ENCODE measurements at regions not wholly inside any gene's neighbourhood (a gene's known extent, or its start where the extent isn't known, plus 50 kb on each side); places are given as distances from the start of the nearest gene placed in this dataset.

GRCh38 chr5:106020894-106021293 is 1649.8 kb downstream of the EFNA5 start:
- dilution Hi-C loops (cut with HindIII; ENCODE audit: low sequenced_read_pairs, unreplicated experiment), result no loop called here

More at GRCh38 chr5:106020894-106021293, 1649.8 kb downstream of the EFNA5 start:
- CTCF ChIA-PET, result no interaction called here
- intact Hi-C loops (cut with micrococcal nuclease) (no loop called here), in situ Hi-C loops (cut with MboI; ENCODE audit: low sequenced_read_pairs) (no loop called here)
- Histone ChIP-seq H2AK5ac (ENCODE audit: low read depth, low read length) (no peak overlapping the region), H3K79me1 (ENCODE audit: low read depth in 1 of 2, low read length in 2 of 2) (no peaks in the 10 kb centered on the region), H3K36me3 (ENCODE audit: control insufficient read depth, insufficient read depth, low read length) (no peaks in the 10 kb centered on the region), H3K27me3 (ENCODE audit: control insufficient read depth, insufficient read depth, low read length) (no peaks in the 10 kb centered on the region), H3K27ac (ENCODE audit: insufficient read depth, low read length) (no peak overlapping the region), H3K14ac (replicated peaks; ENCODE audit: low read depth, low read length) (no peak overlapping the region), H2AFZ (replicated peaks; ENCODE audit: low read length, poor library complexity) (no peak overlapping the region), H4K91ac (ENCODE audit: insufficient read depth, low read depth, low read length) (no peak overlapping the region), H3K4me3 (ENCODE audit: insufficient read depth, low read depth, low read length) (no peak overlapping the region), H3K56ac (ENCODE audit: extremely low read depth, insufficient read depth, low read length) (no peak overlapping the region), H2AK9ac (replicated peaks; ENCODE audit: low read depth, low read length, poor library complexity) (no peak overlapping the region), H4K5ac (ENCODE audit: low read depth, low read length) (no peak overlapping the region), H2BK20ac (ENCODE audit: low read depth, low read length) (no peak overlapping the region), H2BK5ac (ENCODE audit: low read depth, low read length, poor library complexity, severe bottlenecking) (no peak overlapping the region), H3K4ac (ENCODE audit: low read depth, low read length) (no peak overlapping the region), H3K18ac (ENCODE audit: low read depth, low read length) (no peak overlapping the region), H3K9me1 (ENCODE audit: insufficient read depth, low read length) (no peaks in the 10 kb centered on the region), H2BK15ac (ENCODE audit: low read depth, low read length) (no peak overlapping the region), H3K9ac (ENCODE audit: low read depth, low read length) (no peak overlapping the region), H4K8ac (ENCODE audit: low read depth in 2 of 2, low read length in 2 of 2) (no peak overlapping the region), H4K20me1 (ENCODE audit: insufficient read depth, low read length) (no peaks in the 10 kb centered on the region), H3K23ac (ENCODE audit: low read depth, low read length) (no peak overlapping the region), H2BK120ac (ENCODE audit: low read depth, low read length) (no peak overlapping the region), H3K4me2 (ENCODE audit: low read depth, low read length) (no peak overlapping the region), H3K4me1 (ENCODE audit: control insufficient read depth, insufficient read depth, low read length) (no peaks in the 10 kb centered on the region), H3K9me3 (ENCODE audit: control insufficient read depth, insufficient read depth, low read length) (no peaks in the 10 kb centered on the region)
- TF ChIP-seq CEBPB (IDR thresholded peaks at IDR 0.05; ENCODE audit: low read depth, low read length) (peak; percentile 85), MXI1 (IDR thresholded peaks at IDR 0.05; ENCODE audit: borderline replicate concordance, low read depth, low read length) (no peak), FOS (IDR thresholded peaks at IDR 0.05; ENCODE audit: low read depth, low read length) (peak; percentile 50; the same call in 1 of the 2 replicates), ELK1 (IDR thresholded peaks at IDR 0.05; ENCODE audit: borderline replicate concordance, low read depth, low read length) (no peak), RCOR1 (IDR thresholded peaks at IDR 0.05; ENCODE audit: insufficient replicate concordance, low read length) (no peak)
- BruUV-seq (replicated peaks), result no TSS peak
- peak; percentile 54; the same call in 1 of the 2 replicates for ATAC-seq (ENCODE audit: low read depth)
- DNase-seq, result peak; percentile 72
- POLR2A ChIA-PET (ENCODE audit: unreplicated experiment), result no interaction called here
- no CpG with 5 or more reads among the region's 1 CpG for WGBS, 2 experiments (ENCODE audit: extremely low coverage in 2 of 2, insufficient read length in 1 of 2)

Data from IMR-90 (cell line).